Smooth muscle cell (in vitro differentiated cells): ENCODE measurements at regions not wholly inside any gene's neighbourhood (a gene's known extent, or its start where the extent isn't known, plus 50 kb on each side); places are given as distances from the start of the nearest gene placed in this dataset.

ENCODE experiments used
- DNase-seq: peaks from one replicate; lab custom pipeline; 2025; ENCODE audit not compliant: unreplicated experiment; lab: John Stamatoyannopoulos, UW
- H2AFZ ChIP-seq: fragments of 200-600 bp; sonication (generic); 2 replicates; pipeline ENCODE4 v1.6.0; 2016; ENCODE audit warnings: antibody characterized with exemption, low read depth, mild to moderate bottlenecking
- H3F3A ChIP-seq: fragments of 200-600 bp; sonication (generic); 2 replicates; pipeline ENCODE4 v1.6.0; 2017; ENCODE audit warnings: antibody characterized with exemption, low read depth
- H3K27ac ChIP-seq: fragments of 200-600 bp; sonication (generic); 2 replicates; pipeline ENCODE4 v1.5.1; 2016; ENCODE audit warnings: low read depth, mild to moderate bottlenecking
- H3K27me3 ChIP-seq: fragments of 200-600 bp; sonication (generic); 2 replicates; pipeline ENCODE4 v1.6.1; 2016; ENCODE audit warnings: low read depth, mild to moderate bottlenecking
- H3K36me3 ChIP-seq: fragments of 200-600 bp; sonication (generic); 2 replicates; pipeline ENCODE4 v1.5.1; 2016; ENCODE audit warnings: low read depth
- H3K4me1 ChIP-seq: fragments of 200-600 bp; sonication (generic); 2 replicates; pipeline ENCODE4 v1.5.1; 2016; ENCODE audit warnings: low read depth
- H3K4me2 ChIP-seq: fragments of 200-600 bp; sonication (generic); 2 replicates; pipeline ENCODE4 v1.6.0; 2016; ENCODE audit warnings: mild to moderate bottlenecking
- H3K4me3 ChIP-seq: fragments of 200-600 bp; sonication (generic); 2 replicates; pipeline ENCODE4 v1.5.1; 2016; ENCODE audit warnings: mild to moderate bottlenecking
- H3K79me2 ChIP-seq: fragments of 200-600 bp; sonication (generic); 2 replicates; pipeline ENCODE4 v1.6.0; 2016; ENCODE audit warnings: low read depth, mild to moderate bottlenecking
- H3K9ac ChIP-seq: fragments of 200-600 bp; sonication (generic); 2 replicates; pipeline ENCODE4 v1.6.0; 2016; ENCODE audit warnings: low read depth
- H3K9me3 ChIP-seq: fragments of 200-600 bp; sonication (generic); replicated peaks from 2 replicates; pipeline ENCODE4 v1.5.1; 2016; ENCODE audit warnings: low read depth
- H4K20me1 ChIP-seq: fragments of 200-600 bp; sonication (generic); 2 replicates; pipeline ENCODE4 v1.6.0; 2016; ENCODE audit warnings: low read depth
- CTCF ChIP-seq: fragments of 200-600 bp; sonication (generic); IDR thresholded peaks from 2 replicates; pipeline ENCODE4 v1.5.1; 2017; ENCODE audit warnings: borderline replicate concordance, mild to moderate bottlenecking, antibody characterized with exemption; ENCODE audit not compliant: insufficient read depth, poor library complexity, severe bottlenecking
- WGBS: methylation state at CpG from one replicate; pipeline ENCODE4 v1.1.7; 2016; ENCODE audit warnings: low lambda C conversion rate; 5-methylcytosine and 5-hydroxymethylcytosine counted together

GRCh38 chr19:29079356-29080032 is 133.5 kb downstream of the UQCRFS1 start:
- no peak for TF ChIP-seq CTCF

GRCh38 chr19:29076963-29077362 is 136.0 kb downstream of the UQCRFS1 start:
- Histone ChIP-seq H3K9me3 (no peaks in the 10 kb centered on the region), H3K79me2 (no peaks in the 10 kb centered on the region), H3K27me3 (no peaks in the 10 kb centered on the region), H3K36me3 (no peaks in the 10 kb centered on the region), H4K20me1 (no peaks in the 10 kb centered on the region), H3K4me2 (no peak overlapping the region), H3K4me1 (peaks cover 4% of the 10 kb centered on the region), H3F3A (no peaks in the 10 kb centered on the region), H3K4me3 (no peak overlapping the region), H3K9ac (no peak overlapping the region), H2AFZ (no peak overlapping the region), H3K27ac (no peak overlapping the region)
- no peak for DNase-seq
- TF ChIP-seq CTCF = no peak
- 100% methylated on average over 4 of the region's 4 CpGs for WGBS

More at GRCh38 chr19:29079356-29080032, 133.5 kb downstream of the UQCRFS1 start:
- Histone ChIP-seq H3K9ac (no peak overlapping the region), H3K9me3 (no peaks in the 10 kb centered on the region), H3K27me3 (no peaks in the 10 kb centered on the region), H2AFZ (no peak overlapping the region), H3K27ac (no peak overlapping the region), H3F3A (no peaks in the 10 kb centered on the region), H3K36me3 (no peaks in the 10 kb centered on the region), H3K4me1 (peaks cover 4% of the 10 kb centered on the region), H4K20me1 (no peaks in the 10 kb centered on the region), H3K4me2 (no peak overlapping the region), H3K79me2 (no peaks in the 10 kb centered on the region), H3K4me3 (no peak overlapping the region)
- WGBS = 69% methylated on average over 14 of the region's 14 CpGs
- DNase-seq = no peak

GRCh38 chr19:29076161-29076560 is 136.8 kb downstream of the UQCRFS1 start:
- no peaks in the 10 kb centered on the region for H3F3A ChIP-seq
- H3K9ac ChIP-seq = no peak overlapping the region
- H3K9me3 ChIP-seq = no peaks in the 10 kb centered on the region
- DNase-seq = no peak
- no peaks in the 10 kb centered on the region for H3K79me2 ChIP-seq
- WGBS = 77% methylated on average over 4 of the region's 4 CpGs
- H4K20me1 ChIP-seq = no peaks in the 10 kb centered on the region
- H3K4me3 ChIP-seq = no peak overlapping the region
- H3K27ac ChIP-seq = no peak overlapping the region
- H3K4me1 ChIP-seq = peaks cover 4% of the 10 kb centered on the region
- H3K36me3 ChIP-seq = no peaks in the 10 kb centered on the region
- H3K4me2 ChIP-seq = no peak overlapping the region
- no peaks in the 10 kb centered on the region for H3K27me3 ChIP-seq
- H2AFZ ChIP-seq = no peak overlapping the region
- TF ChIP-seq CTCF = no peak

GRCh38 chr19:29075149-29075548 is 137.8 kb downstream of the UQCRFS1 start:
- Histone ChIP-seq H3K4me1 (peaks cover 4% of the 10 kb centered on the region), H3K9ac (no peak overlapping the region), H3K79me2 (no peaks in the 10 kb centered on the region), H3K4me2 (no peak overlapping the region), H3K27ac (no peak overlapping the region), H3K9me3 (no peaks in the 10 kb centered on the region), H3K27me3 (no peaks in the 10 kb centered on the region), H3F3A (no peaks in the 10 kb centered on the region), H4K20me1 (no peaks in the 10 kb centered on the region), H3K4me3 (no peak overlapping the region), H2AFZ (no peak overlapping the region), H3K36me3 (no peaks in the 10 kb centered on the region)
- 95% methylated on average over 2 of the region's 2 CpGs for WGBS
- no peak for DNase-seq
- no peak for TF ChIP-seq CTCF
